HG03571 (cell line): ENCODE measurements at regions not wholly inside any gene's neighbourhood (a gene's known extent, or its start where the extent isn't known, plus 50 kb on each side); places are given as distances from the start of the nearest gene placed in this dataset.
"Not testable (repeated sequence)": the region's sequence is repeated elsewhere in the genome, so short reads cannot be mapped to it uniquely, and the experiment has no call there.

Source experiments
- ATAC-seq: cut with Tn5 transposase; IDR thresholded peaks from one replicate; pipeline ENCODE4 v1.9.1; 2021; ENCODE audit not compliant: unreplicated experiment

DNA sequence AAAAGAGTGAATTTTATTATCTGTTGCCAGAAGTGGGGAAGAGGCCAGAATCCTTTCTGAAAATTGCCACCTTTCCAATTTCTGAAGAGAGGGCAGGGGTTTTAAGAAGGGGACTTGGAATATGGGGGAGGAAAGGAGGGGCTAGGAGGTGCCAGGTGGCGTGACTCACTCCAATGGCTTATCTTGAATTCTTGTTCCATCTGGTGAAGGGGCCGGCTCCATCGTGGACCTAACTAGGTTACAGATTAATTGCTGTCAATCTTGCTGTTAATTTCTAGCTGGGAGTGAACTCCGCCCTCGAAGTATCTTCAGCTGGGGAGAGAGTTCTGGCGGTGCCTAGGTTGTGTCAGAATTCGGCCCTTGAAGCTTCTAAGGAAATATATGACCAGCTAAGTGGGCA, 138.7 kb downstream of the YTHDC2 start:
- ATAC-seq: no peak

GRCh38 chr5:113654828-113655227, 141.3 kb downstream of the YTHDC2 start:
- ATAC-seq: no peak

DNA sequence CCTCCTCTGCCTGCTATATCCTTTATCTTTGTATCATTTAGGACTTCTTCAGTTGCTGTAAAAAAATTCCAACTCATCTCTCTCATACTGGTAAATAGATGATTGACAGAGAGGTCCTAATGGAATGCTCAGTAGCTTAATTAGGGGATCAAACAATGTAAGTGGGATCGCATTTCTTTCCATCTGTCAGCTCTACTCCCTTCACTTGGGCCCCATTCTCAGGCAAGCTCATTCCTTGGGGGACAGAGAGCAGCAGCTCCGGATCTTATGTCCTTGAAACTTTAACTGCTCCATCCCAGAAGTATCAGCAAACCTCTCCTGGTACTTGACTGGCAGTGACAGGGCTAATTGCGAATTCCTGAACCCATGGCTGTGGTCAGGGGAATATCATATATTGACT, 146.7 kb downstream of the YTHDC2 start:
- ATAC-seq: no peak

DNA sequence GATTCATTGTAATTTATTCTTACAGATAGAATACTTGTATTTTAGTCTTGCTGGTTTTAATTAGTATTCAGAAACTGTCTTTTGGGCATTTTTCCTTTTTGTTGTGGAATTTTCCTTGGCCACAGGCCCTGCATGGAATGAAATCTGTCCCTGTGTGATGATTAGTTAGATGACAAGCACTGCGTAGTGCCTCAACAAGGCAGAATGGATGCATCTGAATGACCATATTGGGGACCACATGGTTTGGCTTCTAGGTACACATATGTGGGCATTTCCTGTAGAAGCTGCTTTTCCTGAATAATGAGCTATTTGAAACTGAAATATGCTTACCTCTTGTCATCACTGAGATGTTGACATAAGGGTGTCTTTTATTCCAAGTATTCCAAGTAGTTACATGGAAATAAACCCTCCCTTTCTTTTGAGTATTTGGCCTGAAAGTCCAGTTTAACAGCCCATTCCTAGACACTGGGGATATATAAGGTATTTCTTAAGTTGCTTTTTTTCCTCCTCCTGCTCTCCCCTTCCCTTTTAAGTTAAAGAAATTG, 147.3 kb downstream of the YTHDC2 start:
- ATAC-seq: no peak

GRCh38 chr5:113663879-113664541, 150.5 kb downstream of the YTHDC2 start:
- no peak for ATAC-seq

- no peak for ATAC-seq
Measured at GRCh38 chr5:113673041-113673440, 159.5 kb downstream of the YTHDC2 start.

DNA sequence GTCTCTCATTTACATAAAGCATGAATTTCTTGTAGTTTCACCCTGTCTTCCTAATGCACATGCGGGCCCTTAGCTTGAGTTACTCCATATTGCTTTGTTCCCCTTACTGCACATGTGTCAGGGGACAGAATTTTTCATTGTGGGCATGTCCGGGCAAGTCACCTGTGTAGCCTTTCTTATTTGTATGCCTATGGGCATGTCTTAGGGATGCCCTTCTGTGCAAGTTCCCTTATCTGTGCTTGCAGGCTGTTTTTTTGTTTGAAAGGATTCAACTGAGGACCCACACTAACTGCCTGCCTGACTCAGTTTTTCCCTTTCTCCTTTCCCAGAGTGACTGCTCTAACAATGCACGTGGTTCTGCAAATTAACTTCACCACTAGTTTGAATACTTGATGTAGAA, 161.7 kb downstream of the YTHDC2 start:
- ATAC-seq: no peak

DNA sequence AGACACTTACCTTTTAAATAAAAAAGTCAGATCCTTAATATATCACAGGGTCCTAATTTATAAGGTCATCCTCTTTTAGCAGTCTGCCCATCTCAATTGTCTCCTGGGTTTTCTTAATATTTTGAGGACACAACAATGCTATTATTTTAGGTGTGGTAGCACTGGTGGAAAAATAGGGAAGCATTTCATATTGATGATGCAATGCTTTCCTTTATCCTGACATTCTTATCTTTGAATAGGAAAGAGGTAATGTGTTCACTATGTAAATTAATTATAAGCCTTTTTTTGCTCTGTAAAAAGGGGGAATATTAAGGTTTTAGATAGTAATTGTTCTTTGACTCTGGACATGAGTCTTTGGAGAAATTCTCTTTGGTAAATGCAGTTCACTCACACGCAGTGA, 164.7 kb downstream of the YTHDC2 start:
- no peak for ATAC-seq

DNA sequence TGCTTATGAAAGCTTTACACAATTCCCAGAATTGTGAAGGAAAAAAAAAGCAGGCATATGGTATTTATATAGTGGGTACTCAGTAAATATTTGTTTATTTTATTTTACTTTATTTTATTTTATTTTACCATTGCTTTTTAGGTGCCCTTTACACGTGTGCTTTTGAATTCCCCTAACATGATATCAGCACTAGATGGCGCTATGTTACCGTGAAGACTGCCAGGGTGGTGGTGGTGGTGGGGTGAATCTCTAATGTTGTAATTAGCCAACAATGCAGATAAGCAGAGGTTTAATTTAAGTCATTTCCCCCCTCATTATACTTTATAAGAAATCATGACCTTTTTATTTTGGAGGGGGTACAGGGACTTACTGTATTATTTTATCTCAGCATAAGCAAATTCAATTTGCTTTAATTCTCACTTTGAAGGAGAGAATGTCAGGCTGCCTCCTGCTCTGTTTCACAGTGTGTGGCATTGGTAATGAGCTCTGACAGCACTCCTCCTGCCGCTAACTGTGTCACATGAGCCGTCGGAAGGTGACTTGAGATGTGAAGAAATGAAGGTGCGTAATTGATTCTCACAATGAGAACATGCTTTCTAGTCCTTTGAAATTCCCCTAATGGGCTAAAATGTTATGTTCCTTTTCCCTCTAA, 165.6 kb downstream of the YTHDC2 start:
- no peak for ATAC-seq

DNA sequence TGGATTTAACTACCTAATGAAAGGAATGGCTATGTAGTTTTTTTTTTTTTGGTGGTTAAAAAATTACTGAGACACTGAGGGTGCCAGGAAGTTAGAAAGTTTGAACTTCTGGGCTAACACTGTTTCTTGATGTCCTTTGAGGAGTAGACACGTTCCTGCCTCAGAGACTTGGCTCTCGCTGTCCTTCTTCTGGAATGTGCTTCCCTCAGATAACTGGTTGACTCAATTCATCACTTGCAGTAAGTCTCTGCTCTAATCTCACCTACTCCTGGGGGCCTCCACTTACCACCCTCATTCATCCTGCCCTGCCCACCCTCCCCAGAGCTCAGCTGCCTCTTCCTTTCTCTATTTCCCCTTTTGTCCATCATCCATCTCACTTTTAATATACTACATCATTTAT, 167.0 kb downstream of the YTHDC2 start:
- no peak for ATAC-seq

- no peak for ATAC-seq
Measured at GRCh38 chr5:113682497-113683136, 169.1 kb downstream of the YTHDC2 start.

- no peak for ATAC-seq
Measured at GRCh38 chr5:113683211-113683610, 169.7 kb downstream of the YTHDC2 start.

DNA sequence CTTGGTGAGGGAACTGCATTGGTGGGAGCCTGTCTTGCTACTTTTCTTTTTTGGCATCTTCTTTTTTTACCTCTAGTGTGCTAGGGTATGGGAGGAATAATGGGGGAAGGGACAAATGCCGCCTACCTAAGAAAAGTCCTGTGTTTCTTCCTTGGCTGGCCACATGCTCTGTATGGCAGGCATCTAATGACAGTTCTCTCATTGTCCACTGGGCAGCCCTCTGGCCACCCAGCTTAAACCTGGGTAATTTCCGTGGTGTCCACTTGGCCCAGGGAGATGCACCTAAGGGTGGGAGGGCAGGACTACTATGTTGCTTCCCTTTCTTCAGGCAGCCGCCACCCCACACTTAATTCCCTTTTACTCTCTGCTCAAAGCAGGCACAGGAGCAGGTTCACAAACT, 173.1 kb downstream of the YTHDC2 start:
- no peak for ATAC-seq

DNA sequence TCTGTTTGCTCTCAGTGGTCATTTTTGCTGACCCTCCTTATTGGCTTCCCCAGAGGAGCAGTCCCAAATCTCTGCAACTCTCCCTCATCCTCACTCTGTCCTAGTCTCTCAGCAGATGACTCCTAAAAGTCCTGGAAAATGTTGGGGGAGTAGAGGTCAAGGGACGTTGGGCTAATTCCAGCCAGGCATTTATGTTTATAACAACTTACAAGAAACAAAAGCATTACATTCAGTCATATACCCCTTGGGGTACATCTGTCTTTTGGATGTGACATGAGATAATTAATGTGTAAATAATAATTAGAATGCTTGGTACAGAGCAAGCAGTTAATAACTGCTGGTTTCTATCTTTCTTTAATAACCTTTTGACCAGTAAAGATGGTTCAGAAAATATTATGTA, 176.2 kb downstream of the YTHDC2 start:
- ATAC-seq: no peak

GRCh38 chr5:113692466-113692865, 179.0 kb downstream of the YTHDC2 start:
- ATAC-seq: no peak

DNA sequence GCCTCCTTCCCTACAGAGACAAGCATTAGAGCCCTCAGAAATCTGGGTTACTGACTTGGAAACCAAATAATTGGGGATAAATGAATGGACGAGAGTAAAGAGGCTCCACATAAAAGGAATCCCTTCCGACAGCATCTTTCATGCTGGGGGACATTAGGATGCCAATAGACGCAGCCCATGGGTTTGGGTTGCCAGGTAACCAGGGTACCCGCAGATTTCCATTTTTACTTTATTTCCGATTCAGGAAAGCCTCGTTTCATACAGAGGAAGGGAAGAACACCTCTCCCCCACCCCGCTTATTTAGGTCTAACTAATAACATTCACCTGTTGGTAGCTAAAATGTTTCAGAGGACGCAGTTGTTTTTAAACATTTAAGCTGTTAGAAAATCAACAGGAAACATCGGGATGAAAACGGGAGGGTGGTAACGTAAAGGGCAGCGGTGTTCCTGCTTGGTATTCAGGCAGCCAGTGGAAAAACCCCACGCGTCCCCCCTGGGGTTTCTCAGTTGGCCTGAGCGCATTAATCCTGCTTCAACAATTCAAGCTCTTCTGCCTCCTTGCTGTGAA, 179.5 kb downstream of the YTHDC2 start:
- ATAC-seq: no peak

DNA sequence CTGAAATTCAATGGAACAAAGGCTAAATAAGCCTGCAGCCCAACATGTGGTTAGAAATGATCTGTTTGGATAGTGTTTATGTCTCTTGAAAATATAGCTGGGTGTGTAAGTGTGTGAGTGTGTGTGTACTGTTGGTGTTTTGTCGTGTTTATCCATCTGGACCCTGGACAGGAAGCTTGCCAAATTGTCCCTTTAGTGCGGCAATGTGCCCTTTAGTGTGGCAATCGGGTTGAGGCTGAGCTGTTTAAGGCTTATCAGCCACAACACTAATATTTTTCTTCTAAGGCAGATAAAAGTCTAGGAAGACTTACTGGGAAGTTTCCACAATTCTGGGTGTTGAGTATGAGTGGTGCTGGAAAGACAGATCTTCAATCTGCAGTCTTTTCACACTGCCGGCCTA, 180.2 kb downstream of the YTHDC2 start:
- ATAC-seq: no peak

GRCh38 chr5:113694576-113694975, 181.1 kb downstream of the YTHDC2 start:
- ATAC-seq: no peak

GRCh38 chr5:113703266-113703665, 189.8 kb downstream of the YTHDC2 start:
- no peak for ATAC-seq

DNA sequence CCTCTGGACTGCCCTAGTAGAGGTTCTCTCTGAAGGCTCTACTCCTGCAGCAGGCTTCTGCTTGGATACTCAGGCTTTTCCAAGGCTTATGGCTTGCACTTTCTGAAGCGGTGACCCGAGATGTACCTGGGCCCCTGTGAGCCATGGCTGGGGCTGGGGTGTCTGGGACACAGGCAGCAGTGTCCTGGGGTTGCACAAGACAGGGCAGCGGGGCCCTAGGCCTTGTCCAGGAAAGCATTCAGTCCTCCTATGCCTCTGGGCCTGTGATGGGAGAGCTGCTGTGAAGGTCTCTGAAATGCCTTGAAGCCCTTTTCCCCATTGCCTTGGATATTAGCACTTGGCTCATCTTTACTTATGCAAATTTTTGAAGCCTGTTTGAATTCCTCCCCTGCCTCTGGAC, 192.2 kb downstream of the YTHDC2 start:
- ATAC-seq: no peak

- ATAC-seq: no peak
Measured at GRCh38 chr5:113713051-113713450, 199.6 kb downstream of the YTHDC2 start.

- not testable (repeated sequence) for ATAC-seq
Measured at GRCh38 chr5:113715921-113716320, 202.4 kb downstream of the YTHDC2 start.
